ENCODE measurements at regions not wholly inside any gene's neighbourhood (a gene's known extent, or its start where the extent isn't known, plus 50 kb on each side); places are given as distances from the start of the nearest gene placed in this dataset.
"Not testable (repeated sequence)": the region's sequence is repeated elsewhere in the genome, so short reads cannot be mapped to it uniquely, and the experiment has no call there.

DNA sequence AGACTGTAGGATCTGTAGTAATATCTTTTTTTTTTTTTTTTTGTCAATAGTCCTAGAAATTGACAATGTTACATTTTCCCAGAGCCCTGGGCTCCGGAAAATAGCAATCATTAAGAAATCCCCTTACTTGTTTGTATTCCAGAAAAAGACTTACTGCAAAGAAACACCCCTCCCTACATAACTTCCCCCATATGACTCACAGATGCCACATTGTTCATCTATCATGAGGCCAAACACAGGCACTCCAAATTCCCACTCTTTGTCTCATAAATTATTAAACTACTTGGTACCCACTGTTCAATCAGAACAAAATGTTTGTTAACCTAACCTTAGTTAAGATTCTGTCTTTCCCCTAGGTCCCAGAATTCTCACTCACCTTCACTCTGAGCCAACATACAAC is 53.5 kb downstream of the TEX51 start:
- DNase-seq (ENCODE audit: low spot score), result no peak

DNA sequence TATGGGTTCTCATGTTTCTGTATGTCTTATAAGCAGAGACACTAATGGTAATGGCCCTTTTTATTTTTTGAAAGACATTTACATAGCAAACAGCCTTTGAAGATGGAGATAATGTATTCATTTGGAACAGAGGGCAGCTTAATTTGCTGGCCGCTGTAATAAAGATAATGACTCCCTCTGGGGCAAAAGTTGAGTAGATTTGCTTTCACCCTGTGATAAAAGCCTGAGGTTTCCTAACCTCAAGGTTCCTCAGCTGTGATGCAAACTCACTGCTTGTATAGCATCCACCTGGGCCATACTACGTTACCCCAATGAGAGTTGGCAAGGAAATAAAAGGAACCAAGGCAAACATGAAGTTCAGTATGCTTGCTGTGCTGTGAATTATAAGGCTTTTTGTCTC is 54.8 kb downstream of the TEX51 start:
- no peak for DNase-seq (ENCODE audit: low spot score)

DNA sequence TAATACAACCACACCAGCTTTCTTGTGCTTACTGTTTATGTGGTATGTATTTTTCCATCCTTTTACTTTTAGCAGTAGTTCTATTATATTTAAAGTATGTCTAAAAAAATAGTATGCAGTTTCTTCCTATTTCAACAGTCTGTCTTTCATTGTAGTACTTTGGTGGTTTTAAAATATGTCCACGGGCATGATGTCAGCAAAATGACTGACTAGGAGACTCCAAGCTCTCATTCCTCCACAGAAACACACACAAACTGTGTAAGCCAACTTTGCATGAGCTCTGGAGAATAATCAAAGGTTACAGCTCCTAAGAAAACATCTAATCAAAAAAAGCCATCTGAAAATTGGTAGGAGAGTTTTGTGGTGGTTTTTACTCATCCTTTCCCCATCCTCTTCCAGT is 56.1 kb downstream of the TEX51 start:
- no peak for DNase-seq (ENCODE audit: low spot score)

DNA sequence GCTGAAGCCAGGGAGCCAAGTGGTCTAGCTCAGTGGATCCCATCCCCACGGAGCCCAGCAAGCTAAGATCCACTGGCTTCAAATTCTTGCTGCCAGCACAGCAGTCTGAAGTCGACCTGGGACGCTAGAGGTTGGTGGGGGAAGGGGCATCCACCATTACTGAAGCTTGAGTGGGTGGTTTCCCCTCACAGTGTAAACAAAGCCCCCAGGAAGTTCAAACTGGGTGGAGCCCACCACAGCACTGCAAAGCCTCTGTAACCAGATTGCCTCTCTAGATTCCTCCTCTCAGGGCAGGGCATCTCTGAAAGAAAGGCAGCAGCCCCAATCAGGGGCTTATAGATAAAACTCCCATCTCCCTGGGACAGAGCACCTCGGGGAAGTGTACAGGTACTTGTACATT is 58.1 kb downstream of the TEX51 start:
- not testable (repeated sequence) for DNase-seq (ENCODE audit: low spot score)

DNA sequence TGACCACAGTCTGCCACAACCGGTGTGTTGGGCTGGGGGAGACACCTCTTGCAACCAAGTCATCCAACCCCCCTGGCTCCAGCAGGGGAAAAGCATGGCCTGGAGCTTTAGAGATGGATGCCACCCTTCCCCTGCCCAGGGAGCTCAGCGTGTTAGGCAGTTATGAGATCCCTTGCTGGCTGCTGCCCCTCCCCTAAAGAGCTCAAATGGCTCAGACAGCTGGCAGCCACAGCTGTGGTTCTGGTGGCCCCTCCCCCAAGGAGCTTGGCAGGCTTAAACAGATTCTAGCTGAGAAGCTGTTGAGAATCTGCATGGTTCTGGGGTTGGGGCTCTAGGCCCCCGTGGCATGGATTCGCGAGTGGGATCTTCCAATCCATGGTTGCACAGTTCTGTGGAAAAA is 64.7 kb downstream of the TEX51 start:
- no peak for DNase-seq (ENCODE audit: low spot score)

DNA sequence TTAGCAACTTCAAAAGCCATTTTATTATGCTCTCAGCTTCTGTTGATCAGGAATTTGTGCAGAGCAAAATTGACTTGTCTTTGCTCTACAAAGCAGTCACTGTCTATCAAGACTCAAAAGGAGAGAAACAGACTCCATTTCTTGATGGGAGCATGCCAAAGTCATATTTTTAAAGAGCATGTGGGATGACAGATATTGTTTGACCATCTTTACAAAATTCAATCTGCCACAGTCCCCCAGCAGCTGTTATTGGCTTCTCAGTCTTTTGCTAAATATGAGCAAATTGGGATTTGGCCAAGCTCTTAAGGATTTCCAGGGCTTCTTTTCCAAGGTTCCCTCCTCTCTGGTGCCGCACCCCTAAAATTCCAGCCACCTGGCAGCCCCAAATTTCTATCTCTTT is 67.9 kb downstream of the TEX51 start:
- no peak for DNase-seq (ENCODE audit: low spot score)

DNA sequence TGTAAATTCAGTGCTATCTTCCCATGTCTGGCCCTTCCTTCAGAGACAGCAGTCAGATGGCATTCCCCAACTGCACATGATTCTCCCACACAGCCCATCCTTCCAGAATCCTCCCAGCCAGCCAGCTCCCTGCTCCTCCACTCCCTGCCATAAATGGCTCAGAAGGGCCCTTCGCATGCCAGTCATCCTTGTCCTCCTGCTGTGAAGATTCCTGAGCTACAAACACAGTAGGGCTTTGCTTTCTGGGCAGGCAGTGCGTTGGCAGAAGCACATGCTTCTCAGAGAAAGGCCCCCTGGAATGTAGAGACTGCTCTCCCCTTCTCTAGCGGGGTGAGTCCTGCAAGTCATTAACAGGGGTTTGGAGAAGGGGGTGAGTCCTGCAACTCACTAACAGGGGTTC is 71.9 kb downstream of the TEX51 start:
- DNase-seq (ENCODE audit: low spot score), result no peak

DNA sequence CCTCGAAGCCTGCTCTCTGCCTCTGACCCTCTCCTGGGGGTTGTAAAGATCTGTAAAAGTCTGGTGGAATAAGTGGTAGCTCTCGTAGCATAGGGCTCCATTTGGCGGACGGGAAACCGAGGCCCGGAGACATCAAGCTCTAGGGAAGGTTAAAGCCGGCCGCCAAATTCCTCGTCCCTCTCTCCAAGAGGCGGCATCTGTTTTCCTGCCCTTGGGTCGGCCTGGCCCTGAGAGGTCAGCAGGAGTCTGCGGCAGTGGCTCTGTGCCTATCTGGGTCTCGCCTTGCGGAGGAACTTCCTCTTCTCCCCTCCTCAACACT is 72.4 kb downstream of the TEX51 start:
- no peak for DNase-seq (ENCODE audit: low spot score)

DNA sequence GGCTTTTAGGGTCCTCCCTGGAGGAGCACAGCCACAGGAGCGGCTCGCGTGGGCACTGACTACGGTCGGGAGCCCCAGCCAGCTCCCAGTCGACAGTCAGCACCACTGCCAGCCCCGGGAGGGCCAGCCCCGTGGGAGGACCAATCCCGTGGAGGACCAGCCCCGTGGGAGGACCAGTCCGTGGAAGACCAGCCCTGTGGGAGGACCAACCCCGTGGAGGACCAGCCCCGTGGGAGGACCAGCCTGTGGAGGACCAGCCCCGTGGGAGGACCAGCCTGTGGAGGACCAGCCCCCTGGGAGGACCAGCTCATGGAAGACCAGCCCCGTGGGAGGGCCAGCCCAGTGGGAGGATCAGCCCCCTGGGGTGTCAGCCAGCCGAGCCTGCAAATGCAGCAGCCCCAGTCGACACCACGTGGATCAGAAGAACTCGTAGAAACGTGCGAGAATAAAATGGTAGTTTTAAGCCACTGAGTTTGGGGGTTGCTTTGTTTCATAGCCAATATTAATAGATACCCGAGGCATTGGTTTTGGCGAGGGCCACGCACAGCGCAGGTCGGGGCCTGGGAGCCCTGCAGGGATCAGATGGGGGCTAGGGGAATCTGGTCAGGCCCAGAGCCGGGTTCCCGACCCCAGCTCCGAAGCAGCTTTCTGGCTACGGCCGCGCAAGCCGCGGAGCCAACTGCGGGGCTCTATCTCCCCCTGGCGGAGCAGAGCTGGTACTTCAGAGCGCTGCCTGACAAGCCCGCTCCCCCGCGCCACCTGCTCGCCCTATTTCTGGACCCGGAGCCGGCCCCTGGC is 73.0 kb downstream of the TEX51 start:
- DNase-seq (ENCODE audit: low spot score), result peak; percentile 13

DNA sequence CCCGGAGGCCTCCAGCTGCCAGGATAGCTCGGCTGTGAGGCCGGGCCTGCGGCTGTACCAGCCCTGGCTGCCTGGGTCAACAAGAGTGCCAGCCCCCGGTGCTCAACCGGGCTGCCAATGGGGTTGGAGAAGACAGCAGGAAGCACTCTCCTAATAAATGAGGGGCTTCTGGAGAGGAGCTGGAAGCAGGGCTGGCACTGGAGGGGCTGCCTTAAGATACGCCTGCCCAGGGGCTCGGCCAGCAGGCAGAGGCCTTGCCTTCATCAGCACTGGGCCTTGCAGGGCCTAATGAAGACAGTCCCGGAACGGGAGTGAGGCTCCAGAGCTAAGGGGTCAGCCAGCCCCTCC is 73.6 kb downstream of the TEX51 start:
- no peak for DNase-seq (ENCODE audit: low spot score)

DNA sequence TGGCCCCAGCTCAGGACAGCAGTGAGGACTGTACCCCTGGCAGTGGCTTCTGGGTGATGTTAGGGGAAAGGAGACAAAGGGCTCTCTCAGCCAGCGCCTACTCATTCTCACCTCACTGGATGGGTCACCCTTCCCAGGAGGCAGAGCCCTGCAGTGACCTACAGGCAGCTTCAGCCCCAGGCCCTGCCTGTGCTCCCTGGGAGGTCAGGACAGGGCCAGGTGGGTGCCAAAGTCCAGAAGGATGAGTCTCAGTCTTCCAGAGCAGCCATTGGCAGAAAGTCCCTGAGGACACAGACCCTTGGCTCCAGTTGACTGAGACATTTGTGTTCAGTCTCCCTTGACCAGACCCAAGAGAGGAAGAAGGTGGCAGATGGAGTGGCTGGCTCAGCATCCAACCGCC is 75.1 kb downstream of the TEX51 start:
- DNase-seq (ENCODE audit: low spot score), result no peak

DNA sequence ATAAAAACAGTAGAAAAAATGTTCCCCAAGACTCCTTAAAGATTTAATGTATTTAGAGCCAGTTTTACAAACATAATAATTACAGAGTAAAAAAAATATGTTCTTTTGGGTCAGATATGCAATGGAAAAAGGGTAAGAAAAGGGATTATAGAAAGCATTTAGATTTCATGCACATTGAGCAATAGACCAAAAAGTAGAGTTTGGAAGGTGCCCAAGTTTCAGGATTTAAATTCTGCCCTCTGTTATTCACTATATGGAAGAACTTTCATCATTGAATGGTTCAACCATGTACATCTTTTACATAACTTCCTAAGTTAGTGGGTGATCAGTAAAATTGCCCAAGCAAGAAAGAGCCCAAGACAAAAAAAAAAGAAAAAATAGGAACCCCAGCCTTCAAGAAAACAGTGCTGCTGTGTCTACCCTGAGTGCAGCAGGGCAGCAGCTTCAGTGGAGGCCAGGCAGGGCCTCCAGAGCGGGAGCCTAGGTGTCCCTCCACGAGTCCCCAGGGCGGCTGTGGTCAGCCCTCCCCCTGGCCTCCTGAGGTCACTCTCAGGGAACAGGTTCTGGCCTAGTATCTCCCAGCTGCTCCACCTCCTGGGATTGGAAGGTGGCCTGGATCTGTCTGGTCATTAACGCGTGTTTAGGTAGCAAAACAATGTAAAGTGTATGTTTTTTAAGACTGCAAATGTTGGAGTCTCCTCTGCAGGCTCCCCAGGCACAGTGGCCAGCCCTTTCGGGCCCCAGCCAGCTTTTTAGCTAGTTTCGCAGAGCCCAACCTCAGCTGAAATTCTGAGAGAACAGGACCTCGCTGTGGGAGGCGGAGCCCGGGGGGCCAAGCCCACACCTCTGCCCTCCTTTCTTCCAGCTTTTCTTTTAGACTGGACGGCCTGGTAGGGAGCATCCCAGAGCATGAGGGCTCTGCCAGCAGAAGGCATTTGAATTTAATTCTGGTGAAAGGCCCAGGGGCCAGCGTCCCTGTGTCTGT is 77.3 kb downstream of the TEX51 start:
- DNase-seq (ENCODE audit: low spot score), result no peak

DNA sequence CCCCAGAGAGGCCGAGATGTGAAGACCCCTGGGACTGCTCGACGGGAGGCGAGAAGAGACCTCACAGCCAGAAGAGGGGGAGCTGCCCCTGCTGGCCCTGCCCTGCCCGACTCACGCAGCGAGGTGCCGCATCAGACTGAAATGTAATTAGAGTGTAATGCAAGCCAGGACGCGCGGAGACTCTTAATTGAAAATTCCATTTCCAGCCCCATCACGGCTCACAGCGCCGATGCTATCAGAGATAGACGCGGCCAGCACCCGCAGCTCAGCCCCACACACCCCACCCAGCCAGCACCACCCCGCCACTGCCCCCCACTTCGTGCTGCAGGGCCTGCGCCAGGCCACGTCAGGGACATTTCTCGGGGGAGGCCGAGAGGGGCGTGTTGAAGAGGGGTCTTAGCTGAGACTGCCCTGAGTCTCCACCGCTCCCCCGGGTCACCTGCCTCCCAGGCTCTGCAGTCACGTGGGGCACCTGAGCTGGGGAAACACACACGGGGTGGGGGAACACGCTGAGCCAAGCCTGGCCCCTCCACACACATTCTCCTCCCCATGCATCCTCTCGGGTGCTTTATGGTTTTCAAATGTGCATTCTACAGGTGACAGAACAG is 78.1 kb downstream of the TEX51 start:
- DNase-seq (ENCODE audit: low spot score), result no peak

DNA sequence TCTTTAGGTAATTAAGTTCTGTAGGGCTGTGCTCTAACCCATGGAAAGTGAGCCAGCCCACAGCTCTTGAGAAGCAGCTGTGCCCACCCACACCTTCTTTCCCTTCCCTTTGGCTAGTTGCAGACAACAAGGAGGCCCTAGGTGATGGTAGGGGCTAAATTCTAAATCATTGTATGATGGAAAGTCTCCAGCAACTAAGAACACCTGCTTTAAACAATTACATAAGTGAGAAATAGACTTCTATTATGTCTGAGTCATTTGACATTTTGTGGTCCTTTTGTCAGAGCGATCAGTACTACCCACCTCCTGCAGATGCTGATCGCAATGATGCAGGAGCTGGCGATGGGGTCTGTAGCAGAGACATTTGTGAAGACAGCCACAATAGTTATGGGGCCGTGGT is 79.6 kb downstream of the TEX51 start:
- DNase-seq (ENCODE audit: low spot score), result no peak

DNA sequence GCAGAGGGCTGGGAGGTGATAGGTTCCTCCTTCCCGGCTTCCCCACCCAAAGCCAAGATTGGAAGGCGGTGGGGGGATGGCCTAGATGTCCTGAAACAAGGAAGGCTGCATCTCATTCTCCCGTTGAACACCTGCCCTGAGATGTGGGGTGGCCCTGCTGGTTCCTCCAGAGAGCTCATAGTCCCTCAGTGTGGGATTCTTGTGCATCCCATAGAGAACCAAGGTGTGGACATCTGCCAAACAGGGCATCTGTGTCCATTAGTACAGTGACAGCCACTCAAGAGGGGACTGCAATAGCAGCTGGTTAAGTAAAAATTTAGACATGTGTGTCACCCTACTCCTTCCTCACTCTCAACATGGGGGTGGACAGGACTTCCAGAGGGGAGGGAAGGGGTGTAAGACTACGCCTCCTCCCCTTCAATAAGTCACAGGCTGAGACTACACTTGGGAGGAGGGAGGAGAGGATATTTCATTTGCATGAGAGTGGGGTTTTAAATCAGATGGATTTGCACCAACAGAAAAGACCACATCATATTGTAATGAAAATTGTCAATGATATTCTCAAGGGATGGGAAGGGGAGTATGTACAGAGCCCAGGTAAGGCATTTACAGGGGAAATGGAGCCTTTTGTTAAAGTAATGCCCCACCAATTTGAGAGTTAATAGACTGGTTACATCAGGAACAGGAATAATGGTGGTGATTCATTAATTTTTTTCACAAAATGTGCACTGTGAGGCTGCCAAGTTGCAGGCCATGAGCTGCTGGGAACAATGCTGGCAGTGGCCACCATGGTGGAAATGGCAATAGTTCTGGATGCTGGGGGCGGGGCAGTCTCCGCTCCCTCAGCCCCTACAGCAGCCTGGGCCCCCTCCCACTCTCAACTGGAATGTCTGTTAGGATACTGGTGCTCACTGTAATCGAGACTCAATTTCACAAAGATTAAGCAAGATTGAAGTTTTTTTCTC is 80.6 kb downstream of the TEX51 start:
- no peak for DNase-seq (ENCODE audit: low spot score)

DNA sequence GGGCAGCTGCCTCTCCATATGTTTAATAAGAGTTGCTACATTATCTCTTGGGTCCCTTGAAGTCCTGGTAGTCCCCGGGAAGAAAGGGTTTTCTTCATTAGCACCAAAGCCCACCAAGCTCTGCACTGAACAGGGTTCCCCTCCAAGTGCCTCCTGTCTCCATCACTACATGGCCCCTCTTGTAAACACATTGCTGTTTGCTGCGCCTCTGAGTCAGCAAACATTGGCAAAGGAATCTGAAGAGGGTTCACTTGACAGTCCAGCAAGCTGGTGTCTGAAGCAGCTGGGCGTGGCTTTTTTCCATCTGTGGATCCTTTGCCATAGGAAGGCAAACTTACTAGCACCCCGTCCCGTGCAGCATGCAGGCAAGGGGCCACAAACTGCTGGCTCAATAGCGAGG is 82.8 kb downstream of the TEX51 start:
- DNase-seq (ENCODE audit: low spot score), result no peak

DNA sequence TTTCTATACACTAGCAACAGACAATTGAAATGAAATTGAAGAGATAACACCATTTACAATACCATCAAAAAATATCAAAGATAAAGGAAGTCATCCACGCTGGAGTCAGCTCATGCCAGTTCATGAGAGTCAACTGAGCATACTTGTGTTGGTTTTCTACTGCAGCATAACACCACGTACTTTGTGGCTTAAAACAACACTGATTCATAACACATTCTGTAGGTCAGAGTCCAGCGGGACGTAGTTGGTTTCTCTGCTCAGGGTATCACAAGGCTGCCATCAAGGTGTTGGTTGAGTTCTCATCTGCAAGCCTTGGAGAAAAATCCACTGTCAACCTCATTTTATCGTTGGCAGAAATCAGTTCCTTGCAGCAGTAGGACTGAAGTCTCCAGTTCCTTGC is 84.2 kb downstream of the TEX51 start:
- no peak for DNase-seq (ENCODE audit: low spot score)

DNA sequence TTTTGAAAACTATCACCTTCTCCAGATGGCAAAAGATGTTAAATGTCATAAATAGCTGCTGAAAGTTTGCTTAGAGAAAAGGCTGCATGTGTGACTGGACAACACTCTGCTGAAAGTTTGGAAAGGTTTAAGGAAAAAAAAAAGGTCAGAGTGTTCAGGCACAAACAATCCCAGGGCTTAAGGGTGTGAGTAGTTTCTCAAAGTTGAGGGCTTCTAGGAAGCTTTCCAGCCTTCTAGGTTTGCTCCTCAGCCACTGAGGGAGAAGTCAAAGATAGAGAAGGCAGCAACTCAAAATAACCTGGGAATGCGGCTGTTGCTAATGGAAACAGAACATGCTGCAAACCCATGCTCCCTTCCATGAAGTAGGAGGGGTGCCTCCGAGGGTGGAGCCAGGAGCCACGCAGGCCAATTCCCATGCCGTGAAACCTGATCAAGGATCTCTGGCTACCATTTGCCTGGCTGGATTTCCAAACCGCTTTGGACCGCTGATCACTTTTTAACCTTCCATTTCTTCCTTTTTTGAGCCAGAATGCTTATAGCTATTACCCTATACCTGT is 88.0 kb downstream of the TEX51 start:
- DNase-seq (ENCODE audit: low spot score), result no peak

DNA sequence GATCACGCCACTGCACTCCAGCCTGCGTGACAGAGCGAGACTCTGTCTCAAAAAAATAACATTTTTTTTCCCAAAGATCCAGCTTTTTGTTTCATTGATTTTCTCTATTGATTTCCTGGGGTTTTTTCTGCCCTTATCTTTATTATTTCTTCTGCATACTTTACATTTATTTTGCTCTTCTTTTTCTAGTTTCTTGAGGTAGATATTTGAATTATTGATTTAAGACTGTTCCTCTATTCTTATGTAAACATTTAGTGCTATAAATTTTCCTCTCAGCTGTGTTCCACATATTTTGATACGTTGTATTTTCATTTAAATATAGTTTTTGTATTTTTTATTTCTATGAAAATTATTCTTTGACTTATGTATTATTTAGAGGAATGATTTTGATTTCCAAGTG is 89.8 kb downstream of the TEX51 start:
- DNase-seq (ENCODE audit: low spot score), result no peak

DNA sequence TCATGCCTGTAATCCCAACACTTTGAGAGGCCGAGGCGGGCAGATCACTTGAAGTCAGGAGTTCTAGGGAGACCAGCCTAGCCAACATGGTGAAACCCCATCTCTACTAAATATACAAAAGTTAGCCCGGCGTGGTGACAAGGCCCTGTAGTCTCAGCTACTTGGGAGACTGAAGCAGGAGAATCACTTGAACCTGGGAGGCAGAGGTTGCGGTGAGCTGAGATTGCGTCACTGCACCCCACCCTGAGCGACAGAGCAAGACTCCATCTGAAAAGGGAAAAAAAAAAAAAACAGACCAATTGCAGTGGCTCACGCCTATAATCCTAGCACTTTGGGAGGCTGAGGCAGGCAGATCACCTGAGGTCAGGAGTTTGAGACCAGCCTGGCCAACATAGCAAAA is 90.4 kb downstream of the TEX51 start:
- not testable (repeated sequence) for DNase-seq (ENCODE audit: low spot score)

DNA sequence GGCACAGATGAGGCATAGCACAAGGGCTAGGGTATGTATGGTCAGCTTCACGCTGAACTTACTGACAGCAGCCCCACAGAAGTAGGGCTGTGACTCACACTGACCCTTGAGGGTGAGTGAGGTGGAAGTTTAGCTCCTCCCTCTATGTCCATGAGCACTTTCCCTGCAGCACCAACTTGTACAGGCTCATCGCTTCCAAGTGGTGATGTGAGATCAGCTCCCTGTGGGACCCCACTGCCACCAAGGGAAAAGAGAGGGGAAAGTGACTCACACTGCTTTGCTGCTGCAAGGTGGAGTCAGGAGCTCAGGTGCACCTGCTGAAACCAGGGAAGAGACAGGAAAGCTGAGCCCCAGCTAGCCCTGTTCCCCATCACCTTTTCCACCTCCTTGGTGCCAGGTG is 91.5 kb downstream of the TEX51 start:
- no peak for DNase-seq (ENCODE audit: low spot score)

All from hematopoietic multipotent progenitor cell treated with erythropoietin and hydrocortisone succinate and interleukin-3 and kit ligand, for 17 days (in vitro differentiated cells).